ENCODE measurements at regions not wholly inside any gene's neighbourhood (a gene's known extent, or its start where the extent isn't known, plus 50 kb on each side); places are given as distances from the start of the nearest gene placed in this dataset.
"Not testable (repeated sequence)": the region's sequence is repeated elsewhere in the genome, so short reads cannot be mapped to it uniquely, and the experiment has no call there.

DNA sequence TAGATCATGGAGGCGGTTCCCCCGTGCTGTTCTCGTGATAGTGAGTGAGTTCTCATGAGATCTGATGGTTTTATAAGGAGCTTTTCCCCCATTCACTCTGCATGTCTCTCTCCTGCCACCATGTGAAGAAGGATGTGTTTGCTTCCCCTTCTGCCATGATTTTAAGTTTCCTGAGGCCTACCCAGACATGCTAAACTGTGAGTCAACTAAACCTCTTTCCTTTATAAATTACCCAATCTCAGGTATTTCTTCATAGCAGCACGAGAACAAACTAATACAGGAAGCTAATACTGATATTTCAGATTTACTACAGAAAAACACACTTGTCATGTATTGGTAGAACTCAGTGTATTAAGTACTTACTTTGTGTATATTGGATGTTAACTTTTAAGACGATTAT lies 140.2 kb downstream of the MRPL39 start:
- H3K9me3 ChIP-seq (ENCODE audit: control insufficient read depth, low read length); H3K18ac ChIP-seq (ENCODE audit: low read depth in 1 of 2, low read length in 2 of 2); H3K79me1 ChIP-seq (replicated peaks; ENCODE audit: low read length, poor library complexity, severe bottlenecking); H2BK5ac ChIP-seq (ENCODE audit: low read depth, low read length, poor library complexity, severe bottlenecking); H3K27me3 ChIP-seq (ENCODE audit: control insufficient read depth in 1 of 2, insufficient read depth in 1 of 2, low read length in 2 of 2); H2BK15ac ChIP-seq (ENCODE audit: low read depth, poor library complexity, severe bottlenecking); H2BK120ac ChIP-seq (ENCODE audit: low read depth, low read length); H3K9ac ChIP-seq (ENCODE audit: low read length); H3K27ac ChIP-seq (ENCODE audit: low read length, poor library complexity, severe bottlenecking); H2AFZ ChIP-seq (ENCODE audit: low read depth, low read length); DNase-seq; H3K4ac ChIP-seq (ENCODE audit: low read depth in 1 of 2, low read length in 2 of 2); H3K4me2 ChIP-seq (ENCODE audit: low read length, poor library complexity, severe bottlenecking); H3K4me3 ChIP-seq (ENCODE audit: insufficient read depth in 1 of 2, low read depth in 1 of 2, low read length in 2 of 2); H4K8ac ChIP-seq (ENCODE audit: low read length); H2BK12ac ChIP-seq (ENCODE audit: low read length in 2 of 2); H2AK5ac ChIP-seq (ENCODE audit: low read length, severe bottlenecking); H3K4me1 ChIP-seq (ENCODE audit: control insufficient read depth, insufficient read depth, low read depth, low read length); H4K91ac ChIP-seq (ENCODE audit: low read length); H3K14ac ChIP-seq (ENCODE audit: low read length in 2 of 2); H3K23ac ChIP-seq (ENCODE audit: low read length in 2 of 2); H3K36me3 ChIP-seq (ENCODE audit: control insufficient read depth in 1 of 2, insufficient read depth in 2 of 2, low read depth in 1 of 2, low read length in 2 of 2): not testable (repeated sequence)
- WGBS = 68% methylated on average over 4 of the region's 5 CpGs

DNA sequence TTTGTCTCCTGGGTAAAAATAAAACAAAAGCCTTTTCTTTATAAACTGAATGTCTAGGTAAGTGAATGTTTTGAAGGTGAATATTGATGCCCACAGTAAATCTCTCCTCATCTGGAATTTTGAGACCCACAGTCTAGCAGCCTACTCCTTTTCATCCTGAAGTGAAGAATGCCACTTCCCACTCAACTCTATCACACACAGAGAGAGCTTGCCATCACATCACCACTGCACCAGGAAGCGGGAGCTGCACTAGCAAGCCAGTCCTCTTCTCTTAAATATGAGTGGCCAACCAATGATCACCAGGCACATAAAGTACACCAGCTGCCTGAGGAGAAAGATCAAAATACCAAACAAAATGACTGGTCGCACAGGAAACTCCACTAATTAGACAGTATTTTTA lies 140.8 kb downstream of the MRPL39 start:
- Histone ChIP-seq H3K79me1 (replicated peaks; ENCODE audit: low read length, poor library complexity, severe bottlenecking) (no peaks in the 10 kb centered on the region), H3K27me3 (ENCODE audit: control insufficient read depth in 1 of 2, insufficient read depth in 1 of 2, low read length in 2 of 2) (no peaks in the 10 kb centered on the region), H2BK5ac (ENCODE audit: low read depth, low read length, poor library complexity, severe bottlenecking) (no peak overlapping the region), H4K8ac (ENCODE audit: low read length) (no peak overlapping the region), H3K4me3 (ENCODE audit: insufficient read depth in 1 of 2, low read depth in 1 of 2, low read length in 2 of 2) (no peak overlapping the region), H3K4me2 (ENCODE audit: low read length, poor library complexity, severe bottlenecking) (no peak overlapping the region), H3K9ac (ENCODE audit: low read length) (no peak overlapping the region), H2AK5ac (ENCODE audit: low read length, severe bottlenecking) (no peak overlapping the region), H3K4me1 (ENCODE audit: control insufficient read depth, insufficient read depth, low read depth, low read length) (no peaks in the 10 kb centered on the region), H3K9me3 (ENCODE audit: control insufficient read depth, low read length) (no peaks in the 10 kb centered on the region), H3K18ac (ENCODE audit: low read depth in 1 of 2, low read length in 2 of 2) (no peak overlapping the region), H2BK15ac (ENCODE audit: low read depth, poor library complexity, severe bottlenecking) (no peak overlapping the region), H2AFZ (ENCODE audit: low read depth, low read length) (no peak overlapping the region), H3K14ac (ENCODE audit: low read length in 2 of 2) (no peak overlapping the region), H3K23ac (ENCODE audit: low read length in 2 of 2) (no peak overlapping the region), H3K4ac (ENCODE audit: low read depth in 1 of 2, low read length in 2 of 2) (no peak overlapping the region), H4K91ac (ENCODE audit: low read length) (no peak overlapping the region), H3K27ac (ENCODE audit: low read length, poor library complexity, severe bottlenecking) (no peak overlapping the region), H2BK120ac (ENCODE audit: low read depth, low read length) (no peak overlapping the region), H3K36me3 (ENCODE audit: control insufficient read depth in 1 of 2, insufficient read depth in 2 of 2, low read depth in 1 of 2, low read length in 2 of 2) (no peaks in the 10 kb centered on the region), H2BK12ac (ENCODE audit: low read length in 2 of 2) (no peak overlapping the region)
- no peak for DNase-seq
- 93% methylated on average over 1 of the region's 2 CpGs for WGBS

DNA sequence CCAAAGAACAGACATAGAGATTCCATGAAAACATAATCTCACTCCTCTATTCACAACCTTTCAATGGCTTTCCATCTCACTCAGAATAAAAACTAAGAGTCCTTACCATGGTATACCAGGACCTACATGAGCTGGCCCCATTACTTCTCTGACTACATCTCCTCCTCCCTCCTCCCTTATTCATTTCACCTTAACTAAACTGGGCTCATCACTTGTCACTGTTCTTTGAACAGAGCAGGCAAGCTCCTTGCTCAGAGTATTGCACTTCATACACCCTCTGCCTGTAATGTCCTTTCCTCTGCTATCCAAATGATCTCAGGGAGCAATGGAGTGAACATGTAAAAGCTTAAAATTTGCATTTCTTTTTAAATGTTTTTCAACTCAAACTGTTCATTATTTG lies 142.0 kb downstream of the MRPL39 start:
- no peak overlapping the region for H3K18ac ChIP-seq (ENCODE audit: low read depth in 1 of 2, low read length in 2 of 2)
- H2AK5ac ChIP-seq (ENCODE audit: low read length, severe bottlenecking) = no peak overlapping the region
- no peak overlapping the region for H3K27ac ChIP-seq (ENCODE audit: low read length, poor library complexity, severe bottlenecking)
- no peak overlapping the region for H2BK120ac ChIP-seq (ENCODE audit: low read depth, low read length)
- H3K14ac ChIP-seq (ENCODE audit: low read length in 2 of 2) = no peak overlapping the region
- H2BK15ac ChIP-seq (ENCODE audit: low read depth, poor library complexity, severe bottlenecking) = no peak overlapping the region
- H3K27me3 ChIP-seq (ENCODE audit: control insufficient read depth in 1 of 2, insufficient read depth in 1 of 2, low read length in 2 of 2) = no peaks in the 10 kb centered on the region
- no peak overlapping the region for H3K4me2 ChIP-seq (ENCODE audit: low read length, poor library complexity, severe bottlenecking)
- H3K23ac ChIP-seq (ENCODE audit: low read length in 2 of 2) = no peak overlapping the region
- no peaks in the 10 kb centered on the region for H3K36me3 ChIP-seq (ENCODE audit: control insufficient read depth in 1 of 2, insufficient read depth in 2 of 2, low read depth in 1 of 2, low read length in 2 of 2)
- no peak overlapping the region for H3K9ac ChIP-seq (ENCODE audit: low read length)
- H3K4me1 ChIP-seq (ENCODE audit: control insufficient read depth, insufficient read depth, low read depth, low read length) = no peaks in the 10 kb centered on the region
- no peak for DNase-seq
- no peak overlapping the region for H2BK12ac ChIP-seq (ENCODE audit: low read length in 2 of 2)
- no peaks in the 10 kb centered on the region for H3K9me3 ChIP-seq (ENCODE audit: control insufficient read depth, low read length)
- no peak overlapping the region for H2AFZ ChIP-seq (ENCODE audit: low read depth, low read length)
- H4K91ac ChIP-seq (ENCODE audit: low read length) = no peak overlapping the region
- H3K79me1 ChIP-seq (replicated peaks; ENCODE audit: low read length, poor library complexity, severe bottlenecking) = no peaks in the 10 kb centered on the region
- no peak overlapping the region for H3K4me3 ChIP-seq (ENCODE audit: insufficient read depth in 1 of 2, low read depth in 1 of 2, low read length in 2 of 2)
- no peak overlapping the region for H3K4ac ChIP-seq (ENCODE audit: low read depth in 1 of 2, low read length in 2 of 2)
- H4K8ac ChIP-seq (ENCODE audit: low read length) = no peak overlapping the region
- no peak overlapping the region for H2BK5ac ChIP-seq (ENCODE audit: low read depth, low read length, poor library complexity, severe bottlenecking)

DNA sequence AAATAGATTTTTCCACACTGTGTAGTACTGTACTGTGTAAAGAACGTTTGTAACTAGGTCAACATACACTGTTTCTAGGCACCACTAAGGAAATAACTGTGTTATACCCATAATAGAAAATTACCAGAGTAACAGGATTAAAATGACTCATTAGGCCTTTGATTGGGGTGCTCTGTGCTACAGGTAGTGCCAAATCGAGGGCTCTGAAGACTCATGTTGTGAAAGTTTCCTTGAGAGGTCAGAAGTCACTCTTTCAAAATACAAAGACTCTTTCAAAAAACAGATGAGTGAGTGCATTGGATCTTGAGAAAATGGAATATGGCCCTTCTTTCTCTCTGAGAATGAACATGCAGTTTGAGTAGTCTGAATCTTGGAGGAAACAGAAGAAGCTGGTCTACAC lies 143.0 kb downstream of the MRPL39 start:
- H3K4me2 ChIP-seq (ENCODE audit: low read length, poor library complexity, severe bottlenecking) = no peak overlapping the region
- H2AK5ac ChIP-seq (ENCODE audit: low read length, severe bottlenecking) = no peak overlapping the region
- no peak overlapping the region for H4K91ac ChIP-seq (ENCODE audit: low read length)
- no peaks in the 10 kb centered on the region for H3K9me3 ChIP-seq (ENCODE audit: control insufficient read depth, low read length)
- H2BK12ac ChIP-seq (ENCODE audit: low read length in 2 of 2) = no peak overlapping the region
- H3K4me3 ChIP-seq (ENCODE audit: insufficient read depth in 1 of 2, low read depth in 1 of 2, low read length in 2 of 2) = no peak overlapping the region
- H2BK120ac ChIP-seq (ENCODE audit: low read depth, low read length) = no peak overlapping the region
- H2BK15ac ChIP-seq (ENCODE audit: low read depth, poor library complexity, severe bottlenecking) = no peak overlapping the region
- no peaks in the 10 kb centered on the region for H3K4me1 ChIP-seq (ENCODE audit: control insufficient read depth, insufficient read depth, low read depth, low read length)
- no peak overlapping the region for H2BK5ac ChIP-seq (ENCODE audit: low read depth, low read length, poor library complexity, severe bottlenecking)
- no peak overlapping the region for H2AFZ ChIP-seq (ENCODE audit: low read depth, low read length)
- no peak overlapping the region for H3K14ac ChIP-seq (ENCODE audit: low read length in 2 of 2)
- no peaks in the 10 kb centered on the region for H3K36me3 ChIP-seq (ENCODE audit: control insufficient read depth in 1 of 2, insufficient read depth in 2 of 2, low read depth in 1 of 2, low read length in 2 of 2)
- H3K27ac ChIP-seq (ENCODE audit: low read length, poor library complexity, severe bottlenecking) = no peak overlapping the region
- 20% methylated on average over 1 of the region's 2 CpGs for WGBS
- H3K4ac ChIP-seq (ENCODE audit: low read depth in 1 of 2, low read length in 2 of 2) = no peak overlapping the region
- H3K79me1 ChIP-seq (replicated peaks; ENCODE audit: low read length, poor library complexity, severe bottlenecking) = no peaks in the 10 kb centered on the region
- no peak overlapping the region for H3K18ac ChIP-seq (ENCODE audit: low read depth in 1 of 2, low read length in 2 of 2)
- H3K9ac ChIP-seq (ENCODE audit: low read length) = peak overlapping the region; percentile 57
- DNase-seq = no peak
- H3K27me3 ChIP-seq (ENCODE audit: control insufficient read depth in 1 of 2, insufficient read depth in 1 of 2, low read length in 2 of 2) = no peaks in the 10 kb centered on the region
- no peak overlapping the region for H4K8ac ChIP-seq (ENCODE audit: low read length)
- no peak overlapping the region for H3K23ac ChIP-seq (ENCODE audit: low read length in 2 of 2)

Measured in mesenchymal stem cell (in vitro differentiated cells and primary cell).